NCI-H1417 treated with DMSO at 0.1 percent for 48 hours (cell line): ENCODE measurements at regions not wholly inside any gene's neighbourhood (a gene's known extent, or its start where the extent isn't known, plus 50 kb on each side); places are given as distances from the start of the nearest gene placed in this dataset.
"Not testable (repeated sequence)": the region's sequence is repeated elsewhere in the genome, so short reads cannot be mapped to it uniquely, and the experiment has no call there.

Source experiments
- DNase-seq: peaks from one replicate; lab custom pipeline; 2025; lab: John Stamatoyannopoulos, UW

- DNase-seq = no peak
Observed at GRCh38 chr1:213324859-213325258, 273.8 kb downstream of the RPS6KC1 start.

- no peak for DNase-seq
Observed at GRCh38 chr1:213325482-213325881, 274.4 kb downstream of the RPS6KC1 start.

- no peak for DNase-seq
Observed at GRCh38 chr1:213326281-213327016, 275.4 kb downstream of the RPS6KC1 start.

GRCh38 chr1:213327017-213327667 is 276.1 kb downstream of the RPS6KC1 start:
- no peak for DNase-seq

DNA sequence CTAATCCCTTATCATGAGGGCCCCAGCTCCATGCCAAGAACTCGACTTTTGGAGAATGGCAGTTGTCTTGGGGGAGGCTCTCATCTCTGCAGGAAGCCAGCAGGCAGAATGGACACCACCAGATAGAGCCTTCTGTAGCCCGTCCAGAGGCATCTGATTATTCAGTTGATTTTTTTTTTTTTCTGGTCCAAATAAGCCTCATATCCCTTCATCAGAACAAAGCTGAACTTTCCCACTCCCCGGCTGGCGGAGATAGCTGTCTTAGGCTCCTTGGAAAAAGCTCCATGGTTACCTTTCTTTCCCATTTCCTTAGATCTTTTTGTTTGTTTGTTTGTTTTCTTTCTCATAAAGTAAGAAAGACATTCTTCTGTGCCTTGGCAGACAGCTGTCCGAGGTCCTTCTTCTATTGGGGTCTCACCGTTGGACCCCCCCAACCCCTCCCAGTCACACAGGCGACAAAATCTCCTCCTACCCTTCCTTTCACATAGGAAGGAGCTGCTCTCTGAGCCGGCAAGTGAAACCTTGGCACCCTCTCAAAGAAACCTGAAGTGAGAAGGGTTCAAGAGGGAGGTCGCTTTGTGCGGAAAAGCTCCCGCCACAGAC is 278.5 kb downstream of the RPS6KC1 start:
- DNase-seq = no peak

GRCh38 chr1:213330281-213330680 is 279.2 kb downstream of the RPS6KC1 start:
- no peak for DNase-seq

DNA sequence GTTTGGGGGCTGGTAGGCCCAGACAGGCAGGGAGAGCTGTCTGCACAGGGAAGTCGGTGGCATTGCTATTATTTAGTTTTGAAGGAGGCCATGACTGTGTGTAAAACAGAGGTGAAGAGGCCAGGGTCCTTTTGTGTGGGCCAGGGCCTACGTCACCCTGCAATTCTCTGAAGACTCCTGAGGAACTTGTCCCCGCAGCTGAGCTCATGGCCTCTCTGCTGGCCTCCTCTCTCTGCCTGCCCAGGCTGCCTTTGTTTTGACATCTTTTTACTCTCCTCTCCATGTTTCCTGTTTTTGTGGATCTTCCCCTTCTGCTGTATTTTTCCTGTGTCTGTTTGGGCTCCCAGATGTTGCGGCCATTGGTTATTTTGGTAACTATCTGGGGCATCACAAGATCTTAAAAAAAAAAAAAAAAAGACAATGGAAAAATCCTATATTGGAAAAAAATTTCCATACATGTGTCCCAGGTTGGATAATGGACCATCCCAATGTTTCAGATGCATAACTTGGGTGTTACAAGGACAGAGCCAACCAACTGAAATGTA is 280.7 kb downstream of the RPS6KC1 start:
- no peak for DNase-seq

DNA sequence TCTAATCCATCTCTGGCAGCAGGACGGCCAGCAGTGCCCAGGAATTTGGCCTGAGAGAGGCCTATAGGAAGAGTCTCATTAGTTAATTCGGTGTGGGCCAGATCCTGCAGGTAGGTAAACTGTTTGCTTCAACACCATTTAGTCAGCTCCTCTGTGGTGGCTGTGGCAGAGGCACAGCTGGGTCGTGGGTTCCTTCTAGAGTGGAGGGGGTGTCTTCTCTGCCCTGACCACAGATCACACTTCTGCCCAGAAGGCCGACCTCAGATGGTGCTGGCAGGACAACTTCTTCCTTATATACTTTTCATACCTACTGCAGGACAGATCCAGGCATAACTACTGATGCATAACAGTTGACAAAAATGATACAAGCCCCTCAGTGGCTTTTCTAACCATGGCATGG is 281.4 kb downstream of the RPS6KC1 start:
- DNase-seq = no peak

GRCh38 chr1:213333121-213333520 is 282.1 kb downstream of the RPS6KC1 start:
- DNase-seq = no peak

GRCh38 chr1:213335084-213335483 is 284.0 kb downstream of the RPS6KC1 start:
- peak; percentile 91 for DNase-seq

DNA sequence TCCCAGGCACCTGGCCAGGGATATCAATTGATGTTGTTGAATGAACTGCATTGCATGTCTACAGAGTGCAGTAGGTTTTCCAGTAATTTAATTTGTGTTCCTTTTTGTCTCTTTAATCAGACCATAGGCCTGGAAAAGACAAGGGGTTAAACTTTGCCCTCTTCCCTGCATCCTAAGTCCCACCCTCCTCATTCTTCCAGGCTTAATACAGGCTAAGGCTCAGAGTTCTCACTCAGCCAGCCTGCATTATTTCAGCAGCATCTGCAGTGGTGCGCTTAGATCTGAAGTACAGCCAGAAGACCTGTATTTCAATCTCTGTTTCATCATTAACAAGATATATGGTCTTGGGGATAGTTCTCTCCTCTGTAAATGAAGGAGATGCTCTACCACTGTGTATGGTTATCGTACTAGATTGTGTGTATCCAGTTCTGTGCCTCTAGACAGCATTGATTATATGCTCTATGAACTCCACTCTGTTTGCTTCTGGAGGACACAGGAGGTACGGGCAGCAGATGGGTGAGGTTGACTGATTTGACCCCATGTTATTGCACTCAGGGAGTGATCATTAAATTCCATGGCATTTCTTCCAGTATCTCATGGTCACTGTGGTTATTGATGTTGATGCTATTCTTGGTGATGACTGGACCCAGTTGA is 286.1 kb downstream of the RPS6KC1 start:
- no peak for DNase-seq

DNA sequence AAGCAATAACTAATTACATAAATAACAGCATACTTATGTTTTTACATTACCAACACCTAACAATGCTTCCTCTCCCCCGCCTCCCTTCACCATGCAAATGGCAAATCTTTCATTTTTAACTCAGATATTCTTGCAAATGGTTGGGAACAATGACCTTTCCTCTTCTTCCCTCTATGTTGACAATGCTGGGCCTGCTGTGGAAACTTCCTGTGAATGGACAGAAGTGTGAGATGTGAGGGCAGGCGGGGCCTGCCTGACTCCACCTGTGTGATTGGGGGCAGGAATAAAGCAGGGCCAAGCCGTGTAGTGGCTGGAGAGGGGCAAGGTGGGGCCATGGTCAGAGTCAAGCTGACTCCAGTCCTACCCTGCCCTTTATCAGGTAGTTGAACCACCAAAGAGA is 289.6 kb downstream of the RPS6KC1 start:
- DNase-seq = no peak

GRCh38 chr1:213345621-213346020 is 294.6 kb downstream of the RPS6KC1 start:
- no peak for DNase-seq

DNA sequence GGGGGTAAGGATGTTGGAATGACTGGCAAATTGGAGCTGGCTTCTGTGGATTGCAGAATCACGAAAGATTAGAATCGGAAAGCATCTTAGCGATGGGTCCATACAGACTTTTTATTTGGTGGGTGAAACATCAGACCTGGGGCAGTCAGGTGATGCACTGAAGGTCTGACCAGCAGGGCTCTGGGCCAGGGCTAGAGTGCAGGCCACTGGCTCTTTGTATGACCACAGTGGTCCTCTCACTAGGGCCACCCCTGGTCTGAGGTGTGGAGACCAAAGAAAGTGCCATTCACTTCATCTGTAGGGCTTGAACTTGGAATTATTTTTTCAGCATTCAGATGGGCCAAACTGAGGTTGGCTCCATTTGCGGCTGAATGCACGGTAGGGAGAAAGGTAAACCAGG is 306.4 kb downstream of the RPS6KC1 start:
- DNase-seq = no peak

- DNase-seq = not testable (repeated sequence)
Observed at GRCh38 chr1:213358368-213358767, 307.3 kb downstream of the RPS6KC1 start.

DNA sequence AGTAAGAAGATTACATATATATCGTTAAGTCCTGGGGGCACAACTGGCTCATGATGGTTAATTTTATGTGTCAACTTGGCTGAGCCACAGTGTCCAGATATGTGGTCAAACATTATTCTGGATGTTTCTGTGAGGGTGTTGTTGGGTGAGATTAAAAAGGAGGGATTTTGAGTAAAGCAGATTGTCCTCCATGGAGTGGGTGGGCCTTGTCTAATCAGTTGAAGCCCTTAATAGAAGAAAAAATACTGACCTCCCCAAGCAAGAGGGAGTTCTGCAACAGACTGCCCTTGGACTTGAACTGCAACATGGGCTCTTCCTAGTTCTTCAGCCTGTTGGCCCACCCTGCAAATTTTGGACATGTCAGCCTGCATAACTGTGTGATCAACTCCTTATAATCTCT is 311.6 kb downstream of the RPS6KC1 start:
- DNase-seq = no peak

DNA sequence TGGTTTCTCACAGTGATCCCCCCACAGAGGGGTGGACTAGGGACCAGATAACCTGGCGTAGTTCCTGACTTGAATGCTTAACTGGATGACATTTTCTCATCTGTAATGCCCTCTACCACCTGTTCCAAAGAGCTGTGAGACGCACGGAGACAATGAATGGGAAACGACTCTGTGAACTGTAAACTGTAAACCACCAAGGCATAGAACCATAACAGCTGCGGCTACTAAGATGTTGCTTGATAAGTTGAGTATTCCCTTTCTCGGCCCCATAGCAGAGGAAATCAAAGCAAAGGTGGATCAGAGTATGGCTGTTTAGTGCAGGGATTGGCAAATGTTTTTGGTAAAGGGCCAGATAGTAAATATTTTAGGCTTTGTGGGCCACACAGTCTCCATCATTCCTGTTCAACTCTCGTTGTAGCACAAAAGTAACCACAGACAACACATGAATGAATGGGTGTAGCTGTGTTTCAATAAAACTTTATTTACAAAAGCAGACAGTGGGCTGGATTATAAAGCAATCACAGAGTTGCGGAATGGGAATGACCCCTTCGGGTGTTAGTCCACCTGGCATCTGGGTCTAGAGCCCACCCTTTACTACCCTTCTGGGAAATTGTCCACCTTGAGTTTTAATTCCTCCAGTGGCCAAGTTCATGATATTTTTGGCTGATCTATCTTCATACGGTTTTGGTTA is 315.2 kb downstream of the RPS6KC1 start:
- DNase-seq = no peak

DNA sequence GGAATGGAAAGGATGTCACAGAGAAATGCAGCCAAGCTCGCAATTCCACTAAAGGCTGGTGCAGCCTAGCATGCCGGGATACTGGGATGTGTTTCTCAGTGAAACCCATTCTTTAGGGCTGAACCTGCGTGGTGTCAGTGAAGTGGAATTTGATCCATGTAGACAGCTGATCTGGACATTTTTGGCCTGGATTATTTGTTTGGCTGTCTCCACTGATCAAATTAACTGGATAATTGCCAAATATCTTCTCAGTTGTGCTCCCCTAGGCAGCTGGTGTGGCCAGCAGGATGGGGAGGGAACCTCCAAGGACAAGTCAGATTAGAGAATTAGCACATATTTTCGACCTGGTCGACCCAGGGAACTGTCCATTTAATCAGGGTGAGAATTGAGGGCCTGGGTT is 318.4 kb downstream of the RPS6KC1 start:
- no peak for DNase-seq

DNA sequence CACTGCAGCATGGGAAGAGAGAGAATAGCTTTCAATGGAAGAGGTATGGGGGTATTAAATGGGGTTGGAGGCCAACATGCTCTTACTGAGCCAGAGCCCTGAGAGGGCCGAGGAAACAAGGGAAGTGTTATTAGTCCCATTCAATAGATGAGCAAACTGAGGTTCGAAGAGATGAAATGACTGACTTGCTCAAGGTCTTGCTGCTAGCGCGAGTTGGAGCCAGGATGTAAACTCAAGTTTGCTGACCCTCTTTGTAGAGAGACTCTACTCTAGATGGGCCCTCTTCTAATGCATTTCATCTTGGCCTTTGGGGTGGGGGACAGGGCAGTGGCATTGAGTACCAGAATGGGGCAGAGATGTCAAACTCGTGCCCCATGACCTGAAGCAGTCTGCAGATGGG is 319.5 kb downstream of the RPS6KC1 start:
- DNase-seq = no peak

DNA sequence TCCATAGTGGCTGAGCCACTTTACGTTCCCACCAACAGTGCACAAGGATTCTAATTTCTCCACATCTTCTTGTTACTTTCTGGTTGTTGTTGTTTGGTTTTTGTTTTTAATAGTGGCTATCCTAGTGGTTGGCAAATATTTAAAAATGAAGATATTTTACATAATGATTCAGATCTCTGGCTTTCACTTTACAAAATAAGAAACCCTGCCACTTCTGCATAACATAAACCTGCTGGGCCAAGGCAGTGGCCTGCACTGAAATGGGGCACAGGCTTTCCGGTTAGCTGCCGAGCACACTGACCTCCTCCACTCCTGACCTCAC is 320.4 kb downstream of the RPS6KC1 start:
- DNase-seq = no peak

- DNase-seq = no peak
Observed at GRCh38 chr1:213371847-213372619, 321.0 kb downstream of the RPS6KC1 start.
